ENCODE measurements at regions not wholly inside any gene's neighbourhood (a gene's known extent, or its start where the extent isn't known, plus 50 kb on each side); places are given as distances from the start of the nearest gene placed in this dataset.

DNA sequence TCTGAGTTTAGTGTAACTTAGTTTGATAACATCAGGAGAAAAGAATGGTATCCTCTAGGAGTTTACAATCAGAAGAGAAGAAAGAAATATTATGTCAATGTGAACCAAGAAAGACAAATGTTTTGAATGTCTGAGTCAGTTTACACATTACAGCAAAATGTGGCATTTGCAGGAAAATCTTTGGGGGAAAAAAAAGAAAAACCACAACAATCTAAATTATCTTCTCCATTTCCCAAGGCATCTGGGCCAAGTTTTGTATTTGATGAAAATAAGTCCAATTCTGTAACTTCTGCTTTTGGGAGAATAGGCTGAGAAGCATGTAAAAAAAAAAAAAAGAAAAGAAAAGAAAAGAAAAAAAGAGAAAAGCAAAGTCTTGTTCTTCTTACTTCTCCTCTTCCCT lies 58.8 kb upstream of the FLRT2 start:
- no peak for DNase-seq

DNA sequence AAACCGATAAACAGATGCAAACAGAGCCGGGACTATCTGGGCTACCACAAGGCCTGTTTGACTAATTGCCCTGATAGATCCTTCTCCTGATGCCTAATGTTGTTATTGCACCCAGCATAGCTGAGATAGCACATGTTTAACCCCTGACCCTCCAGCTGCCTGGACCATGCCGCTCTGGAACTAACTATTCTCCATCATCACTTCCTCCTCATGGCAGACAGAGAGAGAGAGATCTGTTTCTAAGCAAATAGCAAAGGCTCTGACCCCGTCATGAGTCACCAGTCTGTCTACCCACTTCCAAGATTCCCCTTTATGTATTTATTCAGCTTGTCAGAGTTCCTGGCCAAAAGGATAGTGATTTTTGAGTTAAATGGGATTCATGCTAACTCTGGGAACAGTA lies 58.2 kb upstream of the FLRT2 start:
- DNase-seq: peak; percentile 49 to 56

DNA sequence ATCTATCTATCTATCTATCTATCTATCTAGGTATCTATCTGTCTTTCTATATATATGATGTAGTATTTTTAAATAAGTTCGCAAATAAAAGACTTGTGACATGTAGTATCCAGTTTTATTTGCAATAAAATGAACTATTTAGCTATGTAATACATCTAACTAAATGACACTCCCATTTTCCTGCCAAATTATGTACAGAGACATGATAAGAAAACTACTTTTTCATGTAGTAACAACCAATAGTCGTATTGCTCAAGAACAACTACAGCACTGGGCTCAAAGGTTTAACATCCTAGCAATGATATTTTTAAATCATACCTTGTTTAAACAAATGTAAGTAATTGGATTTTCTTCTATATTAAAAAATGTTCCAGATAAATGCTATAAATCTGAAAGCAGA lies 55.5 kb upstream of the FLRT2 start:
- DNase-seq: no peak

DNA sequence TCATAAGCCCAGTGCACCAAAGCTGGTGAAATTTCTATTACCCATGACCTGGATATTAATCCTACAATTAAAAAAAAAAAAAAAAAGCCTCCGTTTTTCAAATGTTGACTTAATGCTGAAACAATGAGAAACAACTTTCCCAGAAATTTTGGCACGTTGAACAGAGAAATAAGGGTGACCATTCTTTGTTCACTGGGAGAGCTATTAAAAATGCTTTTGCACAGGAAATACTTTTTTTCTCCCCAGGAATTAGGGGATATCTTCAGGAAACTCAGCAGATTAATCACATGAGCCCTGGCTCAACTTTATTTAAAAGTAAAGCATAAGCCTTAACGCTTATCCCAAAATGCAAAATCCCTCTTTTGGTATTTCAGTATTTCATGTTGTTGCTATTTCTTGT lies 54.8 kb upstream of the FLRT2 start:
- no peak for DNase-seq

DNA sequence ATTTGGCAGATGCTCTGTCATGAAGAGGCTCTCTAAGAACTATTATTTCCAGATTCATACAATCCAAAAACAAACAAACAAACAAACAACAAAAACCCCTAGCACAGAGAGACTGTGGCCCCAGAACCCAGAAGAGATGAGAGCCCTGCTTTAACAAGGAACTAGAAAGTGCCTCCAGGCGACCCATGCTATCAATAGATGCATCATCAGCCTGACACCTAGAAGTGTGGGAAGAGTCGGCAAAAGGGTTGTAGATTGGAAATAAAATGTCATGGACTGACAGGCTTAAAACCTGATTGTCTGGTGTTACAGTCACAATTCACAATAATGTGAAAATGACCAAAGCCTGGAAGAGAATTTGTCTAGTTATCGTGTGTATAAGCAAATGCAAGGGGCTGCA lies 50.6 kb upstream of the FLRT2 start:
- no peak for DNase-seq

DNA sequence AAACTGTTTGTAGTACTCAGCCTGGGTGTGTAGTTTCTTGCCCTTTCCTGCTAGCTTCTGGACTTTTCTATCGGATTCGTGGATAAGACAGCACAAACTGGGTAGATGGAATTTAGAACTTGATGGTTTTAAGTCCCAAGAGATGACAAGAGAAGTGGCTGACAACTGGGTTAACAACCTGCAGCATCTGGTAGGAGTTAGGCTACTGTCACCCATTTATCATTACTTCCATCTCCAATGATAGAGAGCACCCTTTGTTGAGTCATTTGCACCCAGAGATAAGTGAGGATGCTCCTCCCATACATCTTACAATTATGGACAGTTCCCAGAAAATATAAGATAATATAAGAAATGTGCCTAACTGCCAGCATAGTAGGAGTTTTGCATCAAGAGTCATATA lies 50.2 kb upstream of the FLRT2 start:
- no peak for DNase-seq

All from inflammatory macrophage (primary cell).